GM18502 (cell line): ENCODE measurements at regions not wholly inside any gene's neighbourhood (a gene's known extent, or its start where the extent isn't known, plus 50 kb on each side); places are given as distances from the start of the nearest gene placed in this dataset.

ENCODE experiments used
- ATAC-seq: cut with Tn5 transposase; IDR thresholded peaks from one replicate; pipeline ENCODE4 v1.9.1; 2021; ENCODE audit warnings: mild to moderate bottlenecking; ENCODE audit not compliant: unreplicated experiment, poor library complexity

DNA sequence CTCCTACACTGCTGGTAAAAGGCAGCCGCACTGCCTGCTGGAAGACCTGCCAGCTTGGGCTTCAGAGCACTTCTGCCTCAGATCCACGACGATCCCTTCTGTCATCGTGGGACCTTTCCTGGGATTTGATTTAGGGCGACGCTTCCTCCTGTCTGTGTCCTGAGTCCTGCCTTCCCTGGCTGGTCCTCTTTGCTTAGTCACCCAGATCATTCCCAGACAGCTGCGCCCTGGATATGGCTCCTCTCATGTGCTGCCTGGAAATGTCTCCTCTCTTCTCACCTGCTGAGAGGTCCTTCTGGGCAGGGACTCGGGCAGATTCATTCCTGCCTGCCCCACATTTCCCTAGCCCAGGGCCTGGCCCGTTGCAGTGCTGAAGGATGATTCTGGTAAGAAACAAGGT, 72.4 kb upstream of the POU3F1 start:
- no peak for ATAC-seq

DNA sequence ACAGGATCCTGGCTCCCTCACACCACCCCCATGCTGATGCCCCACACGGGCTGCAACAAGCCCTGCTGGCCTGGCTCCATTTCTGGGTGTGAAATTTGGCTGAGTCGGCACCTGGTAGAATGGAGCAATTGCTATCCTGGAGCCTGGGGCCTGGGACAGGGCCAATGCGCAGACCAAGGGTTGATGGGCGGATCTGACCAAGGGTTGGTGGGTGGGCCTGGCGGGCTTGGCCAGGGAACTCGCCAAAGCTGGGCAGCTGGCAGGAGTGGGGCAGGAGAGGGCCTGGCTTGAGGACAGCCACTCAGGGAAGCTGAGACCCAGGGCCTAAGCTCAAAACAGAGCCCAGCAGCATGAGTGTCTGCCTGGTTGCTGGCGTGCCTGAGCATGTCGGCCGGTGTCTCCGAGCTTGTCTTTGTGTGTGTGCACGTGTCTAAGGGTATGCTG, 70.9 kb upstream of the POU3F1 start:
- ATAC-seq, result no peak

DNA sequence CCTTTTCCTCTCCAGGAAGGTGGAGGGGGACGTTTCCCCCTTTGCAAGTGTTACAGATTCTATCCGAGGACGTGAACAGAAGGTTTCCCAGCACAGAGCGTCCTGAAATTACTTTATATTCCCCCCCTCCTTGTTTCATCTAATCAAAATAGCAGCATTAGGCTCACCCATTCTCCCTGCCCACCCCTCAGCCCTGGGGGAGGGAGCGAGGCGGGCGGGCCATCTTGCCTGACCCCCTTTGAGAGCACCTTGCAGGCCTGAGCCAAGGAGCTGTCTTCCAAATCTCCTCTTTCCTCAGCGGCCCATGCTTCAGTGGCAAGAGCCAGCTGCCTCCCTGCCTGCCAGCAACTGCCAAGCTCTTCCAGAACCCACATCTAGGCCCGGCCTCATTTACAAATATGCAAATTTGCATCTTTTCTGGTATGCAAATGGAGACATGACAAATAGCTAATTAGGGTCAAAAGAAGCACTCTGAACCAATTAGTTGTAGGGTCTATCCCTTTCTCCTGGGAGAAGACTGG, 69.1 kb upstream of the POU3F1 start:
- ATAC-seq, result no peak

DNA sequence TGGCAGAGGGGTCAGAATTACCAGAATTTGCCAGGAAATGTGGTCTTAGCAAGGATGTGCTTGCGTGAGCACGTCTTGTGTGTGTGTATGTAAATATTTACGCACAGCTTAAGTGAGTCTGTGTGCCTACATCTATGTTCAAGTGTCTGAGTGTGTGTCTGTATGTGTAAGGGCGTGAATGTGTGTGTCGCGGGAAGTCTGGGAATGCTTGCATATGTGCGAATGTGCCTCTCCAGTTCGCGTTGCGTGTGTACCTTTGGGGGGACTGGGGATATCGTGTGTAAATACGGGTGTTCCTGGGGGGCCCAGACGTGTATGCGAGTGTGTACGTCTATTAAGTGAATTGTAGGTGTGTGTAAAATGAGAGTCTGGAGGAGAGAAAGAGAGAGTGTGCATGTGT, 68.6 kb upstream of the POU3F1 start:
- no peak for ATAC-seq

DNA sequence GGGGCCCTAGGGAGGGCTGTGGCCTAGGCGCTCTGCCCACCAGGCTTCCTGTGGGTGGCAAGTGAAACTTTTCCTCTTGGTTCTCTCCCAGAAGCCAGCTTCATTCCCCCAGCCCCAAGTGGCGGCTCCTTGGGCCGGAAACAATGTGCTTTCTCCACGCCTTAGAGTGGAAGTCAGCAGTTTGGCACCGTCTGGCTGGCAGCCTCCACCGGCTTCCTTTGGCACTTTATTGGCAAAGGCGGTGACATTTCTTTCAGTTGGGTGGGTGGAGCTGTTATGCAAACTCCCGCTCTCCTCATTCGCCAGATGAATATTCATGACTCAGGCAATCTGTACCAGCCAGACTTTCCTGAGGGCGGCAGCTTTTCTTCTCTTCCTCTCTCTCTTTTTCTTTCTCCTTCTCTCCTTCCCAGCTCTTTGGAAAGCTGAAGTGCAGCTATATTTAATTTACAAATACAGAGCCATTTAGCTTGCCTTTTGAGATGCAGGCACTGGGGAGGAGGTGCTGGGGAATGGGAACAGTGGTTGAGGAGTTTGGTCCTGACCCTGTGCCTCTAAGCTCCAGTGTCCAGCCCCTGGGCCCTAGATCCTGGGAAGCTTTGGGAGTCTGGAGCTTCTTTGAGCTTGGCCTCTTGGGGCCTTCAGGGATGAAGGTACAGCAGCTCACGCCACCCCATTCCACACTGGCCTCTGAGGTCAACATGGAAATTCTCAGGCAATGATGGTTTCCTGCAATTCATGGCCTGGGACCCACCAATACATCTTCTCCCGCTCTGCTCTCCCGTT, 67.8 kb upstream of the POU3F1 start:
- no peak for ATAC-seq

DNA sequence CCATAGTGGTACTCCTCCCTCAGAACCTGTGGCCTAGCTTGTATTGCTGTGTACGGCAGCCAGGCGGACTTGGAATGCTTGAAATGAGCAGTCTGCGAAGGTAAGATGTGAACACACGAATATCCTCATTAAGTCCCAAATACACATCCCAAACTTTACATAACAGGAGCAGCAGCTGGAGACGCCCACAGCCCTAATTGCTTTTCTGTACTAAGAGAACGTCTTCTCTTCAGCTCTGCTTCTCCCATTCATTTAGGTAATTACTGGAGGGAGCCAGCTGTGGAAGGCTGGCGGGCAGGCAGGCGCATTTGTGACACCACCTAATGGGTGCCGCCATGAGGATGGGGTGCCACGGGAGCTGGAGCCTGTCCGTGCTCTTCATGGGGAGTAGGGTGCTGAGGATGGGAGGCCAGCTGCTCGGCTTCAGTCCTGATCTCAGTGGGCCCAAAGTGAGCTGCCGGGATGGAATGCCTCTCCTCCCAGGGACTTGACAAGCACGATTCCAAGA, 66.6 kb upstream of the POU3F1 start:
- no peak for ATAC-seq

DNA sequence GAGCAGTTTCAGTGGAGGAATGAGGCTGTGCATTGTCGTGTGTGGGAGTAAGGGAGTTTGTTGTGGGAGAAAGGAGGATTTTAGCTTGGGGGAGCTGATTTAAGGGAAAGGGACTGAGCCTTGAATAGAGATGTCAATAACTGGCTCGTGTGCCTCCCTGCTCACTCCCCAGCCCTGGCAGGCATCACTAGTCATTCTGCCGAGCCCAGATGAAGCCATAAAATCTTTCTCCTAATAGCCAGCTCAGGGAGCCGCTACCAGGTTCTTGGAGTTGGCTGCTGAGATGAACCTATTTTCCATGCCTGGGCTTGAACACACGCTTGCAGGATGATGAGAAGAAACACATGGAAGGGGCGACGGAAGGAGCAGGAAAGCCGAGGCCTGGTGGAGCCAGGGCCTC, 65.0 kb upstream of the POU3F1 start:
- ATAC-seq, result no peak

DNA sequence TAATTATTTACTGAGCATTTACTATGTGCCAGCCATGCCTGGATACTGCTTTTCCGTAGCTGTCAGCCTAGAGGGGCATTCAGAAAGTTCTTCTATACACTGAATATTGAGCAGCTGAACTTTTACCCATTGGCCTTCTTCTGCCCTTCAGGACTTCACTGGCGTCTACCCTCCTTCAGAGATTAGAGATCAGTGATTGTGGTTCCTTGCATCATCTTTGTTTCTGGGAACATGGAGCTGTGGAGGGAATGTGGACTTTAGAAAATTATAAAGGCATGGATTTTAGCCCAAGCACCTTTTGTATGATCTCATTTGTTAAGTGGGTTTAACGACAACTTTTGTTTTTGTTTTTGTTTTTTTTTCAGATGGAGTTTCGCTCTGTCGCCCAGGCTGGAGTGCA, 58.7 kb upstream of the POU3F1 start:
- ATAC-seq, result no peak

DNA sequence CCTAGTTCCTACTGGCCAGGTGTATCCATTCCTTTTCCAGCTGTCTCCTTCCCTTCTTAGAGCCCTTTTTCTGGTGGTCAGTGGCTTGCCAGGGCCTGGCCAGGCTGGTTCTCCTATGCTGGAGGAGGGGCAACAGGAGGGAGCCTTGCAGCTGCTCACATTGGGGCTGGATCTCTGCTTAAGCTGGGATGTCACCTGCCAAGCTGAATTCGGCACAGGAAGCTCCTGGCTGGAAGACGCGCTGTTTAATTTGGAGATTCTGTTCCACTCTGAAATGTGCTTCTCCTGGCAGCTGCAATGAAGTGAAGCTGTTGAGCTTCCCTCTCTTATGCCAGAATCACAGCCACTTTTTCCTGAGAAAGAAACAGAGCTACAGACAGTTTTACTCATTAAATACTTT, 56.0 kb upstream of the POU3F1 start:
- no peak for ATAC-seq

DNA sequence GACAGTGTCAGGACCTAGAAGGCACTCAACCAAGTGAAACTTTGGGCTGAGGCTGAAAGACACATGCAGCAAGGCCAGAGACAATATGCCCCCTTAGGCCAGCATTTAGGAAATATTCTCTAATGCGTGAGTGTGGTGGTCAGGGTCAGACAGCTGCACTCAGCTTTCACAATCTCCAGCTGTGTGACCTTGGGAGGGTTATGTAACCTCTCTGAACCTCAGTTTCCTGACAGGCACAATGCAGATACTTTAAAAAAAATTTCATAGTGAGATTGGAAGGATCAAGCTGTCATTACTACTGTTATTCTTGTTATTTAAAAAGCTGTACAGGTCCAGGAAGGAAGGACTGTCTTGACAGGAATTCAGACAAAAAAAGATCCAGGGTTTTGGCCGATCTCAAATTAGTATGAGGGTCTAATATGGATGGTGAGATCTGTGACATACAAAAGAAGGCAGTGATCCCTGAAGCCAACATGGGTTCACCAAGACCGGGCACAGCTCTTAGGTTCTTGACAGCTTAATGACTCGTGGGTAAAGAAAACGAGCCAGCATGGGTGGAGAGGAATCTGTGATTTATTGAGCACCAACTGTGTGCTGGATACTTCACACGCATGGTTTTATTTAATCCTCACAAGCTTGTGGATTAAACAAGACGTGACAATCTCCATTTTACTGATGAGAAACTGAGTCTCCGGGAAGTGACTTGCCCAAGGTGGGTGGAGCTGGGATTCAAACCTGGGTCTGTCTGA, 54.6 kb upstream of the POU3F1 start:
- ATAC-seq, result no peak

DNA sequence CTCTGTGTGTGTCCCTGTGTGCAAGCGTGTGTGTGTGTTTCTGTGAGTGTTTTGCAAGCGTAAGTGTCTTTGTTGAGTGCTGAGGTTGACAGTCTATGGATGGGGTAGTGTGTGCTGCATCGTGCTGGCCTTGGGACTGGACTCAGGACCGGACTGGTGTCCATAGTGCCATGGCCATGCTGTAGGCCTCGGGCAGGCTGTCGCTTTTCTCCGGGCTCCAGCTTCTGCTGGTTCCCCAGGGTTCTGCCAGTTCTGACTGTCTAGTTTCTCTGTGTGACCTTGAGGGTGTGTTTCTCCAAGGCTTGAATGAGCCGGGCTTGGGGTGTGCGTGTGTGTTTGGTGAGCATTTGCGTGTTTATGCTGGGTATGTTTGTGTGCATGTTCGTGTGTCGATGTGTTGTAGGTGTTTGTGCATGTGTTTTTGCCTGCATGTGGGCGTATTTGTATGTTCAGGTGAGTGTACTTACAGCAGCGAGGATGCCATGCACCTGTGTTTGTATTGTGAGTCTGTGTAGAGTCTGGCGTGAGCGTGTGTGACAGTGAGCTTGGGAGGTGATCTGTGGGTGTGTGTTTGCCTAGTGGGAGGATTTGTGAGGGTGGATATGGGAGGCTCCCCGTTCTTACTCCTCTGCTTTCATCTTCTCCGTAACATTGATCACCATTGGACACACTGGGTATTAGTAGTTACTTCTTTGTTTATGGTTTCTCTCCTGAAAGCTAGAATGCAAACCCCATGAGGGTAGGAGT, 51.7 kb upstream of the POU3F1 start:
- no peak for ATAC-seq

DNA sequence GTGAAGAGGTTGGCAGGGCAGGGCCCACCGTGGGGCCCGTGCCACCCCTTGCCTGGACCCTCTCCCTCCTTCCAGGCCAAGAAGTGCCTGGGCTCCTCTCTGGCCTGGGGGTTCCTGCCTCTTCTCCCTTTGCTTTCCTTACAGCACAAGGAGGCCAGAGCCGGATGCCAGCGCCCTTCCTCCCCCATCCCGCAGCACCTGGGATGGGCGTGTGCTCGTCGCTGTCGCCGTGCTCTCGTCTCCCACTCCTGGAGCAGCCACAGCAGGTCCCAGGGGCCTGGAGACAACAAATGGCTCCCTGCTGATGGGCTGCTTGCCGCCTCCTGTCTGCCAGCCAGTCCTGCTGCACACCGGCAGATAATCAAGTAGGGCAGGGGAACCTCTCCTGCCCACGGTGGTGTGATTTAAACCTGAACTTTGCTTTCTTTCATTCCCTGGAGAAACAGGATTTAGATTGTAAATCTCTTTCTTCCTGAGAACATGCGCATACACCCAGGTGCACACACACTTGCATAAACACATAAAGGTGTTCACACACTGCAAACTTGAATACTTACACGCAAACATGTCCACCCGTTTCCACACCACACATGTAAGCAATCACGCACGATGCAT, 50.8 kb upstream of the POU3F1 start:
- ATAC-seq, result no peak
